ENCODE measurements at regions not wholly inside any gene's neighbourhood (a gene's known extent, or its start where the extent isn't known, plus 50 kb on each side); places are given as distances from the start of the nearest gene placed in this dataset.

- TF ChIP-seq YY1 (IDR thresholded peaks at IDR 0.05; ENCODE audit: low read depth): no peak
- TF ChIP-seq ZBTB7A (IDR thresholded peaks at IDR 0.05; ENCODE audit: low read depth): no peak
- TF ChIP-seq TCF12 (IDR thresholded peaks at IDR 0.05; ENCODE audit: low read depth): no peak
Measured at GRCh38 chr4:97159625-97160024, 983.7 kb downstream of the STPG2 start.

All from Ishikawa (cell line).